ENCODE measurements at regions not wholly inside any gene's neighbourhood (a gene's known extent, or its start where the extent isn't known, plus 50 kb on each side); places are given as distances from the start of the nearest gene placed in this dataset.
"Not testable (repeated sequence)": the region's sequence is repeated elsewhere in the genome, so short reads cannot be mapped to it uniquely, and the experiment has no call there.

GRCh38 chr6:150299873-150300485 lies 68.8 kb upstream of the IYD start:
- no peak for DNase-seq

GRCh38 chr6:150301846-150302519 lies 66.8 kb upstream of the IYD start:
- DNase-seq = no peak

- DNase-seq = no peak
Observed at GRCh38 chr6:150302520-150303176, 66.2 kb upstream of the IYD start.

GRCh38 chr6:150303256-150303655 lies 65.6 kb upstream of the IYD start:
- no peak for DNase-seq

GRCh38 chr6:150304429-150304828 lies 64.4 kb upstream of the IYD start:
- no peak for DNase-seq

- no peak for DNase-seq
Observed at GRCh38 chr6:150306290-150306689, 62.5 kb upstream of the IYD start.

GRCh38 chr6:150307520-150307919 lies 61.3 kb upstream of the IYD start:
- DNase-seq = no peak

- no peak for DNase-seq
Observed at GRCh38 chr6:150308812-150309645, 59.8 kb upstream of the IYD start.

GRCh38 chr6:150310539-150310938 lies 58.3 kb upstream of the IYD start:
- DNase-seq = no peak

GRCh38 chr6:150311149-150311944 lies 57.5 kb upstream of the IYD start:
- not testable (repeated sequence) for DNase-seq

GRCh38 chr6:150312395-150312794 lies 56.4 kb upstream of the IYD start:
- DNase-seq = no peak

GRCh38 chr6:150312844-150313584 lies 55.8 kb upstream of the IYD start:
- DNase-seq = no peak

GRCh38 chr6:150313781-150314180 lies 55.0 kb upstream of the IYD start:
- no peak for DNase-seq

- peak; percentile 7 for DNase-seq
Observed at GRCh38 chr6:150314230-150315188, 54.3 kb upstream of the IYD start.

GRCh38 chr6:150315626-150316025 lies 53.2 kb upstream of the IYD start:
- DNase-seq = no peak

- no peak for DNase-seq
Observed at GRCh38 chr6:150316936-150317335, 51.9 kb upstream of the IYD start.
